HG03159 (cell line): ENCODE measurements at regions not wholly inside any gene's neighbourhood (a gene's known extent, or its start where the extent isn't known, plus 50 kb on each side); places are given as distances from the start of the nearest gene placed in this dataset.
"Not testable (repeated sequence)": the region's sequence is repeated elsewhere in the genome, so short reads cannot be mapped to it uniquely, and the experiment has no call there.

Experiments used
- ATAC-seq: cut with Tn5 transposase; IDR thresholded peaks from one replicate; pipeline ENCODE4 v1.9.1; 2021; ENCODE audit warnings: mild to moderate bottlenecking, moderate library complexity; ENCODE audit not compliant: unreplicated experiment

GRCh38 chr2:84057917-84058560 is 401.0 kb downstream of the SUCLG1 start:
- no peak for ATAC-seq

GRCh38 chr2:84055816-84056215 is 403.3 kb downstream of the SUCLG1 start:
- ATAC-seq: no peak

- not testable (repeated sequence) for ATAC-seq
These were observed 404.5 kb downstream of the SUCLG1 start for GRCh38 chr2:84054577-84054976.

- no peak for ATAC-seq
These were observed 406.2 kb downstream of the SUCLG1 start for GRCh38 chr2:84052913-84053312.

GRCh38 chr2:84052043-84052442 is 407.0 kb downstream of the SUCLG1 start:
- ATAC-seq: no peak

- ATAC-seq: no peak
These were observed 410.1 kb downstream of the SUCLG1 start for GRCh38 chr2:84048964-84049363.

GRCh38 chr2:84041506-84041905 is 417.6 kb downstream of the SUCLG1 start:
- ATAC-seq: no peak

- ATAC-seq: no peak
These were observed 418.8 kb downstream of the SUCLG1 start for GRCh38 chr2:84040281-84040680.

GRCh38 chr2:84038866-84039265 is 420.2 kb downstream of the SUCLG1 start:
- ATAC-seq: no peak

GRCh38 chr2:84033347-84033974 is 425.6 kb downstream of the SUCLG1 start:
- no peak for ATAC-seq

GRCh38 chr2:84031312-84032050 is 427.6 kb downstream of the SUCLG1 start:
- no peak for ATAC-seq

- ATAC-seq: no peak
These were observed 429.0 kb downstream of the SUCLG1 start for GRCh38 chr2:84029903-84030575.

- no peak for ATAC-seq
These were observed 432.3 kb downstream of the SUCLG1 start for GRCh38 chr2:84026818-84027217.

- ATAC-seq: no peak
These were observed 436.2 kb downstream of the SUCLG1 start for GRCh38 chr2:84022810-84023431.

- ATAC-seq: no peak
These were observed 442.1 kb downstream of the SUCLG1 start for GRCh38 chr2:84017010-84017409.

GRCh38 chr2:84016183-84016582 is 442.9 kb downstream of the SUCLG1 start:
- no peak for ATAC-seq

GRCh38 chr2:83997889-83998288 is 461.2 kb downstream of the SUCLG1 start:
- no peak for ATAC-seq

GRCh38 chr2:83994633-83995179 is 464.4 kb downstream of the SUCLG1 start:
- ATAC-seq: no peak

- ATAC-seq: no peak
These were observed 465.0 kb downstream of the SUCLG1 start for GRCh38 chr2:83993873-83994632.

GRCh38 chr2:83991992-83992391 is 467.1 kb downstream of the SUCLG1 start:
- no peak for ATAC-seq
